SHP77 (cell line): ENCODE measurements at regions not wholly inside any gene's neighbourhood (a gene's known extent, or its start where the extent isn't known, plus 50 kb on each side); places are given as distances from the start of the nearest gene placed in this dataset.
A peak's percentile ranks its signal among the peaks of the same experiment; 100 is the strongest.
"Not testable (repeated sequence)": the region's sequence is repeated elsewhere in the genome, so short reads cannot be mapped to it uniquely, and the experiment has no call there.

Experiments
- DNase-seq, 2 experiments: peaks; one replicate each; lab custom pipeline; 2025; lab: John Stamatoyannopoulos, UW

GRCh38 chr5:119694284-119694683 is 64.9 kb downstream of the FAM170A start:
- no peak for DNase-seq

GRCh38 chr5:119706049-119706448 is 76.7 kb downstream of the FAM170A start:
- DNase-seq: no peak

GRCh38 chr5:119708076-119708790 is 78.9 kb downstream of the FAM170A start:
- no peak for DNase-seq

GRCh38 chr5:119721775-119722174 is 92.4 kb downstream of the FAM170A start:
- DNase-seq: no peak

GRCh38 chr5:119725291-119725690 is 95.9 kb downstream of the FAM170A start:
- DNase-seq: not testable (repeated sequence)

- no peak for DNase-seq
Observed at GRCh38 chr5:119726544-119726943, 97.2 kb downstream of the FAM170A start.

- no peak for DNase-seq
Observed at GRCh38 chr5:119740225-119740624, 110.9 kb downstream of the FAM170A start.

- DNase-seq: no peak
Observed at GRCh38 chr5:119741691-119742090, 112.3 kb downstream of the FAM170A start.

- DNase-seq: no peak
Observed at GRCh38 chr5:119742311-119742710, 113.0 kb downstream of the FAM170A start.

GRCh38 chr5:119743927-119744326 is 114.6 kb downstream of the FAM170A start:
- DNase-seq: peak; percentile 1

- no peak for DNase-seq
Observed at GRCh38 chr5:119745976-119746375, 116.6 kb downstream of the FAM170A start.

- DNase-seq: no peak
Observed at GRCh38 chr5:119746984-119747383, 117.6 kb downstream of the FAM170A start.

GRCh38 chr5:119750887-119751733 is 121.8 kb downstream of the FAM170A start:
- DNase-seq: no peak

- no peak for DNase-seq
Observed at GRCh38 chr5:119751734-119752094, 122.4 kb downstream of the FAM170A start.

GRCh38 chr5:119752921-119753886 is 123.8 kb downstream of the FAM170A start:
- DNase-seq: no peak

GRCh38 chr5:119754825-119755224 is 125.5 kb downstream of the FAM170A start:
- DNase-seq: not testable (repeated sequence)

GRCh38 chr5:119757276-119757675 is 127.9 kb downstream of the FAM170A start:
- no peak for DNase-seq

GRCh38 chr5:119769695-119770693 is 140.6 kb downstream of the FAM170A start:
- peak; percentile 31 for DNase-seq

- not testable (repeated sequence) for DNase-seq
Observed at GRCh38 chr5:119780145-119780544, 150.8 kb downstream of the FAM170A start.

GRCh38 chr5:119785057-119785456 is 155.7 kb downstream of the FAM170A start:
- no peak for DNase-seq
